ENCODE measurements at regions not wholly inside any gene's neighbourhood (a gene's known extent, or its start where the extent isn't known, plus 50 kb on each side); places are given as distances from the start of the nearest gene placed in this dataset.

- TF ChIP-seq CTCF (IDR thresholded peaks at IDR 0.05) (no peak), POLR2AphosphoS5 (IDR thresholded peaks at IDR 0.05; ENCODE audit: insufficient read depth in 1 of 2, low read depth in 1 of 2) (no peak), POLR2A (IDR thresholded peaks at IDR 0.05) (no peak)
- no peak overlapping the region for H3K4me3 ChIP-seq
These were observed 608.1 kb upstream of the ADAMTS16 start for GRCh38 chr5:4531756-4532704.

GRCh38 chr5:4532705-4533080 lies 607.4 kb upstream of the ADAMTS16 start:
- H3K4me3 ChIP-seq = no peak overlapping the region
- no peaks in the 10 kb centered on the region for H3K27me3 ChIP-seq
- H3K36me3 ChIP-seq = no peaks in the 10 kb centered on the region
- no peak for DNase-seq (ENCODE audit: extremely low spot score in 2 of 2)
- TF ChIP-seq CTCF (IDR thresholded peaks at IDR 0.05) (no peak), POLR2AphosphoS5 (IDR thresholded peaks at IDR 0.05; ENCODE audit: insufficient read depth in 1 of 2, low read depth in 1 of 2) (no peak), POLR2A (IDR thresholded peaks at IDR 0.05) (no peak)
- no peaks in the 10 kb centered on the region for H3K9me3 ChIP-seq
- H3K4me1 ChIP-seq = no peaks in the 10 kb centered on the region
- intact Hi-C loops (cut with DNase I) = no loop called here
- no peak overlapping the region for H3K27ac ChIP-seq

More at GRCh38 chr5:4531756-4532704, 608.1 kb upstream of the ADAMTS16 start:
- no peak for DNase-seq (ENCODE audit: extremely low spot score in 2 of 2)
- Histone ChIP-seq H3K4me1 (no peaks in the 10 kb centered on the region), H3K27ac (no peak overlapping the region), H3K27me3 (no peaks in the 10 kb centered on the region), H3K36me3 (no peaks in the 10 kb centered on the region), H3K9me3 (no peaks in the 10 kb centered on the region)
- intact Hi-C loops (cut with DNase I) = no loop called here

GRCh38 chr5:4533457-4534105 lies 606.5 kb upstream of the ADAMTS16 start:
- TF ChIP-seq POLR2AphosphoS5 (IDR thresholded peaks at IDR 0.05; ENCODE audit: insufficient read depth in 1 of 2, low read depth in 1 of 2) = no peak
- TF ChIP-seq CTCF (IDR thresholded peaks at IDR 0.05) = no peak
- no peak for TF ChIP-seq POLR2A (IDR thresholded peaks at IDR 0.05)
- H3K9me3 ChIP-seq = no peaks in the 10 kb centered on the region
- H3K4me3 ChIP-seq = no peak overlapping the region
- intact Hi-C loops (cut with DNase I) = no loop called here
- no peaks in the 10 kb centered on the region for H3K27me3 ChIP-seq
- no peak for DNase-seq (ENCODE audit: extremely low spot score in 2 of 2)
- no peaks in the 10 kb centered on the region for H3K36me3 ChIP-seq
- no peak overlapping the region for H3K27ac ChIP-seq
- H3K4me1 ChIP-seq = no peaks in the 10 kb centered on the region

- intact Hi-C loops (cut with DNase I) = no loop called here
- no peak for DNase-seq (ENCODE audit: extremely low spot score in 2 of 2)
These were observed 602.6 kb upstream of the ADAMTS16 start for GRCh38 chr5:4537489-4537888.

More at GRCh38 chr5:4537489-4537888, 602.6 kb upstream of the ADAMTS16 start:
- peaks cover 4% of the 10 kb centered on the region for H3K4me1 ChIP-seq
- no peaks in the 10 kb centered on the region for H3K27me3 ChIP-seq
- H3K4me3 ChIP-seq = no peak overlapping the region
- H3K36me3 ChIP-seq = no peaks in the 10 kb centered on the region
- no peak for TF ChIP-seq CTCF (IDR thresholded peaks at IDR 0.05)
- no peak for TF ChIP-seq POLR2A (IDR thresholded peaks at IDR 0.05)
- no peak for TF ChIP-seq POLR2AphosphoS5 (IDR thresholded peaks at IDR 0.05; ENCODE audit: insufficient read depth in 1 of 2, low read depth in 1 of 2)
- H3K9me3 ChIP-seq = no peaks in the 10 kb centered on the region
- no peak overlapping the region for H3K27ac ChIP-seq
